ENCODE measurements at regions not wholly inside any gene's neighbourhood (a gene's known extent, or its start where the extent isn't known, plus 50 kb on each side); places are given as distances from the start of the nearest gene placed in this dataset.

DNA sequence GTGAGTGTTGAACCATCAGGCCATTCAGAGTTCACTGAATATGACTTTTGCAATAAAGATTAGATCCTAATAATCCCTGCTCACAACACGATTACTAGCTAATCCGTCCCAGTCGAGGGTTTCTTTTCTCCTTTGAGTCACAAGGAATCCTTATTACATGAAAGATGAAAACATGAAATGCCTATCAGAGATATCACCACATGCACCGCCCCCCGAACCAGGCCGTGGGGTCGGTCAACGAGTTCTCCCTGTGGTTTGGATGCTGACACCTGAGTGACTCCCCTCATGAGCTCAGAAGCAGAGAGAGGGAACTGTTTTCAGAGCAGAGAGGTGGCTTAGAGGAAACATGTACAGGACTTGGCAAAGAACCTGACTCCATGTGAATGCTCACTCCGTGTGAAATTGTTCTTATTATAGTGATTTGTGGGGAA, 263.3 kb downstream of the ETS1 start:
- TF ChIP-seq SPI1 (IDR thresholded peaks at IDR 0.05; ENCODE audit: low read depth, low read length) (no peak), POLR2AphosphoS5 (IDR thresholded peaks at IDR 0.05; ENCODE audit: low read depth, low read length) (no peak), TAF1 (IDR thresholded peaks at IDR 0.05; ENCODE audit: low read depth, low read length) (no peak), POLR2A (IDR thresholded peaks at IDR 0.05; ENCODE audit: low read depth, low read length) (no peak), PAX5 (IDR thresholded peaks at IDR 0.05; ENCODE audit: insufficient read depth, low read length, severe bottlenecking) (no peak), POU2F2 (IDR thresholded peaks at IDR 0.05; ENCODE audit: low read depth, low read length) (no peak)
- no peak for DNase-seq (ENCODE audit: insufficient read length, low spot score)
- no peak for FAIRE-seq

DNA sequence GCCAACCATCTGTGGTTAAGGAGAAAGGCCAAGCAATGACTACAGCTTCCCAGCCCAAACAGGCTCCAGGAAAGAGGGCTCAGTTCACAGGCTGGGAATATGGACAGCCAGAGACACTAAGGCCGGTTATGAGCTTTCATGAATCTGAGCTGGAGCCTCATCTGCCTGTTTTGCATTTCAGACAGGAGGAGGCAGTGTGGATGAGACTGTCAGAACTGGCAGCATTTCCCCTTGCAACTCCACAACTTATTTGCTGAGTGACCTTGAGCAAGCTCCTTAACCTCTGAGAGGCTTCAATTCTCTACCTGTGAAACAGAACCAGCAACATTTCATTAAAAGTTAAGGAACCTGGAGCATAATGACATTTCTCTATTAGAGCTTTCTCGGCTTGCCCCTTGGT, 264.0 kb downstream of the ETS1 start:
- peak; percentile 25 for DNase-seq (ENCODE audit: insufficient read length, low spot score)
- TF ChIP-seq TAF1 (IDR thresholded peaks at IDR 0.05; ENCODE audit: low read depth, low read length) (no peak), PAX5 (IDR thresholded peaks at IDR 0.05; ENCODE audit: insufficient read depth, low read length, severe bottlenecking) (no peak), POLR2A (IDR thresholded peaks at IDR 0.05; ENCODE audit: low read depth, low read length) (no peak), SPI1 (IDR thresholded peaks at IDR 0.05; ENCODE audit: low read depth, low read length) (no peak), POLR2AphosphoS5 (IDR thresholded peaks at IDR 0.05; ENCODE audit: low read depth, low read length) (no peak), POU2F2 (IDR thresholded peaks at IDR 0.05; ENCODE audit: low read depth, low read length) (no peak)
- FAIRE-seq, result peak; percentile 88

DNA sequence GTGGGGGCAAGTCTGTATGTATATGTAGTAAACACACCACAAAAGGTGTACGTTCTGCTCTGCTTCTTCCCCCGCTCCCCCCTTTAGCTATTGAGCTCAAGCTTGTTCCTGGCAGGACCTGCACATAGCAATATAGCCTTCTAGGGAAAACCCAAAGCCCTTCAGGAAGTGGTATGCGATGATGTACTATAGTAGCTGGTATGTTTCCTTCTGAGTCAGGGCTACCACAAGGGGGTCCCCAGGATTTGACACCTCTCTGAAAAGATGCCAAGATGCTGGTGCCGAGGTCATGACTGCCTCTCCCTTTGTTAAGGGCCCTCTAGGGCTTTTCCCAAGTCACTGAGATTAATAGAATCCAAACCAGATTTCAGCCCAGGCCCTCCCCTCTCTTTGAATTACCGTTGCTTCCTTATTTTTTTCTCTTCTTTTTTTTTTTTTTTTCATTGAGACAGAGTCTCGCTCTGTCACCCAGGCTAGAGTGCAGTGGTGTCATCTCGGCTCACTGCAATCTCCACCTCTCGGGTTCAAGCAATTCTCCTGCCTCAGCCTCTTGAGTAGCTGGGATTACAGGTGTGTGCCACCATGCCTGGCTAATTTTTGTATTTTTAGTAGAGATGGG, 268.4 kb downstream of the ETS1 start:
- TF ChIP-seq POU2F2 (IDR thresholded peaks at IDR 0.05; ENCODE audit: low read depth, low read length) (peak; percentile 52), PAX5 (IDR thresholded peaks at IDR 0.05; ENCODE audit: insufficient read depth, low read length, severe bottlenecking) (no peak), POLR2A (IDR thresholded peaks at IDR 0.05; ENCODE audit: low read depth, low read length) (no peak), TAF1 (IDR thresholded peaks at IDR 0.05; ENCODE audit: low read depth, low read length) (no peak), SPI1 (IDR thresholded peaks at IDR 0.05; ENCODE audit: low read depth, low read length) (peak; percentile 53), POLR2AphosphoS5 (IDR thresholded peaks at IDR 0.05; ENCODE audit: low read depth, low read length) (no peak)
- FAIRE-seq (peak; percentile 92), DNase-seq (ENCODE audit: insufficient read length, low spot score) (no peak)

DNA sequence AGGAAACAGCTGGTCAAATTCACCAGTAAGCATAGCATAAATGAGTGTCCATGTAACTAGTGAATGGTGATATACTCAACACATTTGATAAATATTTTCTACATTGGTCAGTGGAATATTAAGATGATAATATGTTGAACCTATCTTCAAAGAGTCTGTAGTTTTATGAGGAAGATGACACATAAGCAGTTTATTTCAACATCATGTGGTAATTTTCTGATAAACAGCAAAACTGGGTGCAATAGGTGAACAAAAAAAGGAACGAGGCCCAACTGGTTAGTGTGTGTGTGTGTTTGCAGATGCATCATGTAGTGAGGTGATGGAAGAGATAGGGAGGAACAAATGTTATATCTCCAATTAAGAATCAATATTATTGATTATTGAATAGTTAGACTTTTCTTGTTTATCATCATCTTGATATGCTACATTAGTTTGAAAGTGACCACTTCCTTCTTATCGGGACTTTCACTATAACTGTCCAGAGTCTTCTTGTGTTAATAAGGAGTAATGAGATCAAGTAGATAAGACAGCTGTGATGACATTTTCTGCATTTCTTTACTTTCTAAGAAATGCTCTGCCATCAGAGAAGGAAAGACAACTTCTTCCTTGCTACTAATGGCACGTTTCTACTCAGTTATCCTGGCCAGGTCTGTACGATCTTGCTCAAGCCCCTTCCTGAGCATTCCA, 270.7 kb downstream of the ETS1 start:
- DNase-seq (ENCODE audit: insufficient read length, low spot score), result no peak
- FAIRE-seq, result no peak
- TF ChIP-seq SPI1 (IDR thresholded peaks at IDR 0.05; ENCODE audit: low read depth, low read length) (peak; percentile 66), POLR2A (IDR thresholded peaks at IDR 0.05; ENCODE audit: low read depth, low read length) (no peak)

DNA sequence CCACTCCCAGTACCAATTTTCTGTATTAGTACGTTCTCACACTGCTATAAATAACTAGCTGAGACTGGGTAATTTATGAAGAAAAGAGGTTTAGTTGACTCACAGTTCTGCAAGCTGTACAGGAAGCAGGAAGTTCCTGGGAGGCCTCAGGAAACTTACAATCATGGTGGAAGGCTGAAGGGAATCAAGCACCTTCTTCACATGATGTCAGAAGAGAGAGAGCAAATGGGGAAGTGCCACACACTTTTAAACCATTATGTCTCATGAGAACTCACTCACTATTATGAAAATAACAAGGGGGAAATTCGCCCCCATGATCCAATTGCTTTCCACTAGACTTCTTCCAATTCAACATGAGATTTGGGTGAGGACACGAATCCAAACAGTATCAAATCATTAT, 271.4 kb downstream of the ETS1 start:
- peak; percentile 84 for TF ChIP-seq SPI1 (IDR thresholded peaks at IDR 0.05; ENCODE audit: low read depth, low read length)
- no peak for TF ChIP-seq POU2F2 (IDR thresholded peaks at IDR 0.05; ENCODE audit: low read depth, low read length)
- DNase-seq (ENCODE audit: insufficient read length, low spot score) (no peak), FAIRE-seq (peak; percentile 9)

DNA sequence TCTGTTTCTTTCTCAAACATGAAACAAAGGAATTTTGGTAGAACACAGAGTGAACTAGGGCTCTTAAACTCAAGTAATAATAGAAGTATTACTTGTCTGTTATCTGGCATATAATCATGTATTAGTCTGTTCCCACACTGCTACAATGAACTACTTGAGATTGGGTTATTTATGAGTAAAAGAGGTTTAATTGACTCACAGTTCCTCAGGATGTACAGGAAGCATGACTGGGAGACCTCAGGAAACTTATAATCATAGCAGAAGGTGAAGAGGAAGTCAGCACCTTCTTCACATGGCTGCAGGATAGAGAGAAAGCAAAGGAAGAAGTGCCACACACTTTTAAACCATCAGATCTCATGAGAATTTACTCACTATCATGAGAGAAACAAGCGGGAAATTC, 273.4 kb downstream of the ETS1 start:
- no peak for DNase-seq (ENCODE audit: insufficient read length, low spot score)
- FAIRE-seq, result no peak
- TF ChIP-seq PAX5 (IDR thresholded peaks at IDR 0.05; ENCODE audit: insufficient read depth, low read length, severe bottlenecking) (no peak), POLR2A (IDR thresholded peaks at IDR 0.05; ENCODE audit: low read depth, low read length) (no peak), SPI1 (IDR thresholded peaks at IDR 0.05; ENCODE audit: low read depth, low read length) (no peak), TAF1 (IDR thresholded peaks at IDR 0.05; ENCODE audit: low read depth, low read length) (no peak), POLR2AphosphoS5 (IDR thresholded peaks at IDR 0.05; ENCODE audit: low read depth, low read length) (no peak), POU2F2 (IDR thresholded peaks at IDR 0.05; ENCODE audit: low read depth, low read length) (no peak)

DNA sequence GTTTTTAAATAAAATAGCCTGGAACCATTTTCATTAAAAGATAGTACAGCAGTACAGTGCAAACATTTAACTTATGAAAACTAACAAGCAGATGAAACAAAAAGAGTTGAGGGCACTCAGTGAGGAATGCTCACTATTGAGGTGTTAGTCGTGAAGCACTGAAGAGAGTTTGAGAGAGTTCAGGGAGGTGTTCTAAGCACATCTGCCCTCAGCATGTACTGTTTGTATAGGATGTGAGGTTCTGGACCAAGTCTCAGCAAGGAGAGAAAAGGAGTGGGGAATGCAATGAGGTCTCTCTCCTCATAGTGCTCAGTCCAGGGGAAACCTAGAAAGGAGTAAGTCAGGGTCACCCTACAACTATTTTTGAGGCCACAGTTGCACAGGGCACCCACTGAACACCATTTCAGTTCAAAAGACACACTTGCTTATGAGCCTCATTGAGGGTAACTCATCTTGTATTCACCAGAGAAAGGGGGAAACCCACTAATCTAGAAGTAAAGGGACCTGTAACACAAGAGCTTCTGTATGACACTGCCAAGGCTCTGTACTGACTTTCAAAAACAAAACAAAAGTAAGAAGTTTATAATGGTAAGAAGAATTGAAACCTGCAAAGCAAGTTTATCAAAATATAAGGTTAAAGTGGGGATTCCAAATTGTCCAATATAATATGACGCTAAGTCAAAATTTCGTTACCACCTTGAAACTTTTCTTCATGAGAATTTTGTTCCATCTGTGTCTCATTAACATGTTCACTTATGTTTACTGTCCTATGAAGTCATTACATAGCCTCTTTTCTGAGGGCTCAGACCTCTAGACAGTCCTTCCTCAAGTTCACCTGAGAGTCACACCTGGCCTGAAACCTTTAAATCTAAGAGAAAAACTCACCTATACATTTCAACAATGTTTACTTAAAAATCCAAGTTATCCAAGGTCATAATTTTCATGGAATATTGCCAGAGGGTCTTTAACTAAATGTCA, 275.3 kb downstream of the ETS1 start:
- TF ChIP-seq SPI1 (IDR thresholded peaks at IDR 0.05; ENCODE audit: low read depth, low read length), result no peak
- TF ChIP-seq POLR2A (IDR thresholded peaks at IDR 0.05; ENCODE audit: low read depth, low read length), result no peak
- TF ChIP-seq POLR2AphosphoS5 (IDR thresholded peaks at IDR 0.05; ENCODE audit: low read depth, low read length), result no peak
- TF ChIP-seq PAX5 (IDR thresholded peaks at IDR 0.05; ENCODE audit: insufficient read depth, low read length, severe bottlenecking), result no peak
- no peak for FAIRE-seq
- no peak for DNase-seq (ENCODE audit: insufficient read length, low spot score)

DNA sequence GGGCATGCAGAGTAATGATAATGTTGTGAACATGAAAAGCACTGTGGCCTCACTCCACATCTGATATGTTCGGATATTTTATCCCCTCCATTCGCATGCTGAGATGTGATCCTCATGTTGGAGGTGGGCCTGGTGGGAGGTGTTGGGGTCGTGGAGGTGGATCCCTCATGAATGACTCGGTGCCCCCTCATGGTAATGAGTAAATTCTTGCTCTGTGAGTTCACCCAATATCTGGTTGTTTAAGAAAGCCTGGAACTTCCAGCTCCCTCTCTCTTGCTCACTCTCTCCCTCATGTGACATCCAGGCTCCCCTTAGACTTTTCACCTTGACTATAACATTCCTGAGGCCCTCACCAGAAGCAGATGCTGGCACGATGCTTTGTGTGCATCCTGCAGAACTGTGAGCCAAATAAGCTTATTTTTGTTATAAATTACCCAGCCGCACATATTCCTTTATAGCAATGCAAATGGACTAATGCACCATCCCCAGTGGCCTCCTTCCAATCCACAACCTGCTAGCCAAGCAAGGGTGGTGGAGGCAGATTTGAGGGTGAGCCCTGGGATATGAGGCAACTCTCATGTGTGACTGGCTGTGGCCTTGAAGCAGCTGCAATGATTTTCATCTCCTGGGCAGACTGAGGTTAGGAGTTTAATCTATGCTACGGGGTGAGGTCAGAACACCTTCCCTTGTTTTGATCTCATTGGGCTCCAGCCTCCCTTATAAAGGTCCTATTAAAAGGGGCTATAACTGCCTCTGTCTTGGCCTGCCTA, 276.5 kb downstream of the ETS1 start:
- TF ChIP-seq POU2F2 (IDR thresholded peaks at IDR 0.05; ENCODE audit: low read depth, low read length) (no peak), POLR2AphosphoS5 (IDR thresholded peaks at IDR 0.05; ENCODE audit: low read depth, low read length) (no peak)
- no peak for DNase-seq (ENCODE audit: insufficient read length, low spot score)
- FAIRE-seq, result peak; percentile 5

DNA sequence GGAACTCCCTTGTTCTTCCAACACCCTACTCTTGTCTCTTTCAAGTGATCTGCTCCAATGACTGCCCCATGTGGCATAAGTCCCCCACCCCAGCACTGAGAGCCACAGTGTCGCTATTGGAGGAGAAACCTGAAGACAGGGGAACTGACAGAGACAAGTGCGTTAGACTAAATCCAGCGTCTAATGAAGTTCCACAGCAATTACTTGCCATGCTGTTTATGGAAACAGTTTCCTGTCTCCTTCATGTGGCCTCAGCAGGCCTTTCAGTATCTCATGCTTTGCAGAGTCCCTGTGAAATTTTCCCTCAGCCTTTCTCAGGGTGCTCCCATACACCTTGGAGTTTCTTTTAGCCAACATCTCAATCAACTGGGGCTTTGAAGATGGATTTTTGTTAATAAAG, 277.4 kb downstream of the ETS1 start:
- FAIRE-seq (no peak), DNase-seq (ENCODE audit: insufficient read length, low spot score) (no peak)
- no peak for TF ChIP-seq PAX5 (IDR thresholded peaks at IDR 0.05; ENCODE audit: insufficient read depth, low read length, severe bottlenecking)
- no peak for TF ChIP-seq TAF1 (IDR thresholded peaks at IDR 0.05; ENCODE audit: low read depth, low read length)
- TF ChIP-seq POLR2A (IDR thresholded peaks at IDR 0.05; ENCODE audit: low read depth, low read length), result no peak
- TF ChIP-seq POLR2AphosphoS5 (IDR thresholded peaks at IDR 0.05; ENCODE audit: low read depth, low read length), result no peak
- TF ChIP-seq POU2F2 (IDR thresholded peaks at IDR 0.05; ENCODE audit: low read depth, low read length), result no peak
- TF ChIP-seq SPI1 (IDR thresholded peaks at IDR 0.05; ENCODE audit: low read depth, low read length), result no peak

All from GM12891 (cell line).